HG03064 (cell line): ENCODE measurements at regions not wholly inside any gene's neighbourhood (a gene's known extent, or its start where the extent isn't known, plus 50 kb on each side); places are given as distances from the start of the nearest gene placed in this dataset.
A peak's percentile ranks its signal among the peaks of the same experiment; 100 is the strongest.

Source experiments
- ATAC-seq: cut with Tn5 transposase; IDR thresholded peaks from one replicate; pipeline ENCODE4 v1.9.1; 2021; ENCODE audit warnings: low read depth; ENCODE audit not compliant: unreplicated experiment

DNA sequence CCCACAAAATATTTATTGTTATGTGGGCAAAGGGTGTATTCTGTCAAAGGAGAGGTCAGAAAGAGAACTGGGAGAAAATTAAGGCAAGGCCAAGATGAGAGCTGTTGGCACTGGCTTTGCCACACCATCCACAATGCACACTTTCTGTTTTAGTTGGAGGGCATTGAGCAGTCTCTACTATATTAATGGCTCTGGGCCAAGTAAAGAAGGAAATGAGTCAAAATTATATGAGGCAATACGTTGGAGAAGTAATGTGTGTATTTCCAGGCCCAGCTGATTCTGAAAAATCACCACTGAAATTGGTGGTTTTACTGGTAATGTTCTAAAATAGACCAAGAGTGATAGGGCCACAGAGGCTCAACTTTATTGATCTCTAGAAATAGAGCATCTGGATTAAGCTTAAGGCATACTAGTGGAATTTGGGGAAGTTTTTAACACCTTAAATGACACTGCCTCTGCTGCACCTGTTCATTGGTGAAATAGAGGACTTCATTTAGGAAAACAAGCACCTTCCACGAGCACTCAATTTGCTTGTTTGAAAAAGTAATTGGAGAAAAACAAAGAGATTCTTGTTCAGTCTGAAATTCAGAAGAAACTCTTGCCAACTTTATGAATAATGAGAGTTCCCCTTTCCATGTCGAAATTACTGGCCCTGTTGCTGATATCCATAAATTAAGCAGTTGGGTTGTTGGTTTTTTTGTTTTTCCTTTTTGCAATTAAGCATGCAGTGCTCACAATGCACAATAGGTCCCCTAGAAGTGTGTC, 424.9 kb downstream of the ADGRL2 start:
- ATAC-seq = peak; percentile 65

DNA sequence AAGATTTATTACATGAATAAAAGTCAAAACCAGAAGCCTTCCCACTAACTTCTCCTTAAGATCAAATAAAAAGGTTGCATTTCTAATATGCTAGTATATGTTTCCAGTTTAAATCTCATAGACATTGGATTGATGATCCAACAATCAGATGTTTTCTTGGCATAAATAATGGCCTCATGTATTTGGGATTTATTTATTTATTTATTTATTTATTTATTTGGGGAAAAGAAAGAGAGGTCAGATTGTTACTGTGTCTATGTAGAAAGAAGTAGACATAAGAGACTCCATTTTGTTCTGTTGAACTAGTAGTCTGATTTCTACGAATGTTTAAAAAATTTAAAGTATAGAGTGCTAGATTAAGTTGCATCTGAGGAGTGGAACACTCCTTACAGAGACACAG, 422.4 kb downstream of the ADGRL2 start:
- ATAC-seq = no peak

DNA sequence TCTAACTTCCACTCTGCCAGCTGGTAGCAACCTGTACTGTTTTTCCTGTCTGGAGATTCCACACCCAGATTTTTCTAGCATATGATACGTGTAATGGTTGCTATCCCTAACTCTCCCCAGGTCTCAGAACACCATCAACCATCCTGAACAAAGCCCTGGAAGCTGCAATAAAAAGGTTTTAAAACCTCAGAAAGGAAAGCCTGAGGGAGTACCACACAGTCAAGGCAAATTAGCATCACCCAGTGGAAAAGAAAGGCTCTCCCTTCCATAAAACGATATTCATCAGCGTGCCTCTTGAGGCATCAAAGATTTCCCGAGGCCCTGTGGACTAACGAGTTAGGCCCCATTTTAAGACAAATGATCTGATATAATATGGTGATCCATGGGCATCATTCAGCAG, 421.0 kb downstream of the ADGRL2 start:
- no peak for ATAC-seq

DNA sequence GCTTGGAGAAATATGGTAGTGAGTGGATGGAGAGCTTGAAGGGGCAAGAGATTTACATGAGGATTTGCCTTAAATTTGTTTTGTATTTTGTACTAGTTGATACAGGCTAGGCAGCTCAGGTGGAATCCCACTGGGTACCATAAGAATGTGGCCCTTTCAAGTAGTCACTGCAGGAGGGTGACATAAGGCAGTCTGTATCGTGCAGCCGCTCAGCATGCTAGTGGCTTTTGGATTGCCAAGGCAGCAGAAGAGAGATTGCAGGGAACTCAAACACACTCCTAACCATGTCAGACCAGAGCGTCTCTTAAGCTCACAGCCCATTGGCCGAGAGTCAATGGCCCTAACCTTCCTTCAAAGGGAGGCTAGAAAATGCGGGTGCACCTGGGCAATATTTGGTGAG, 420.0 kb downstream of the ADGRL2 start:
- no peak for ATAC-seq

DNA sequence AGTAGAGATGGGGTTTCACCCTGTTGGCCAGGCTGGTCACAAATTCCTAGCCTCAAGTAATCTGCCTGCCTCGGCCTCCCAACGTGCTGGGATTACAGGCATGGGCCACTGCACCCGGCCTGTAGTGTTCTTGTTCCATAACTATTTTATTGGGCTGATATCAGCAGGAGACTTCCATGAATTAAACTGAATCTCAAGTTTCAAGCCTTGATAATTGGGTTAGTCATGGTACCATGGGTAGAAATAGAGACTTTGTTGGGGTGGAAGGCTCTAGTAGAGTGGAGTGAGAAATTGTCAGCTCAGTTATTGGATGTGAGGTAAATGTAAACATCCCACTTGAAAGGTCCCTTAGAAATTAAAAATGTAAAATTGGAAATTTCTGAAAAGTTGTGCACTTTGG, 419.1 kb downstream of the ADGRL2 start:
- no peak for ATAC-seq

DNA sequence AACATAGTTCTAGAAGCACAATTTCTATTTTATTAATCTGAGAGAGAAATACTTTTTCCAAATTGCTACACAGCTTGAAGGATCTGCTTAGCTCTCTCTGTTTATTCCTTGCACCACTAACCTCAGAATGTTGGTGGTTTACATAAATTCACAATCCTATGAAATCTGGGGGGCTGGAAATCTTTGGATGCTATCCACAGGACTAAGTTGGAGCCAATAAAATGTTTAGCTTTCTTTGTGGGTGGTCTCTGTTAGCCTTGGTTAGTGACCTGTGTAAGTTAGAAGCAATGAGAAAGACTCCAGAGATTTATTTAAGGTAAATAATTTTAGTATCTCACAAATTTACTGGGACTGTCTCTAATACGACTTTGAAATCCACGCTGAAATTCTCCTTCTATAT, 418.1 kb downstream of the ADGRL2 start:
- no peak for ATAC-seq

DNA sequence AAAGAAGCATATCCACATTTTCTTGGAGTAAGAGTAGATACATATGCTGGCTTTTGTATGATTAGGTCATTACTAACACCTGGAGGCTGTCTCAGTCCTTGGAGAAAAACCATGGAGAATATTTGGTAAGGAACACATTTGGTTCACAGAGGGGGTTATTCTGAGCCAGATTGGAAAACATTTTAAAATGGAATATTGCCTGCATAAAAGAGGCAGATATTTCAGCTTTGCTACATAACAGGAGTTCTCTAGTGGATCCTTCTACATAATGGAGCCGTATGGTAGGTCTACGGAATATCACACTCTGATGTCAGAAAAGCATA, 415.1 kb downstream of the ADGRL2 start:
- ATAC-seq = no peak

DNA sequence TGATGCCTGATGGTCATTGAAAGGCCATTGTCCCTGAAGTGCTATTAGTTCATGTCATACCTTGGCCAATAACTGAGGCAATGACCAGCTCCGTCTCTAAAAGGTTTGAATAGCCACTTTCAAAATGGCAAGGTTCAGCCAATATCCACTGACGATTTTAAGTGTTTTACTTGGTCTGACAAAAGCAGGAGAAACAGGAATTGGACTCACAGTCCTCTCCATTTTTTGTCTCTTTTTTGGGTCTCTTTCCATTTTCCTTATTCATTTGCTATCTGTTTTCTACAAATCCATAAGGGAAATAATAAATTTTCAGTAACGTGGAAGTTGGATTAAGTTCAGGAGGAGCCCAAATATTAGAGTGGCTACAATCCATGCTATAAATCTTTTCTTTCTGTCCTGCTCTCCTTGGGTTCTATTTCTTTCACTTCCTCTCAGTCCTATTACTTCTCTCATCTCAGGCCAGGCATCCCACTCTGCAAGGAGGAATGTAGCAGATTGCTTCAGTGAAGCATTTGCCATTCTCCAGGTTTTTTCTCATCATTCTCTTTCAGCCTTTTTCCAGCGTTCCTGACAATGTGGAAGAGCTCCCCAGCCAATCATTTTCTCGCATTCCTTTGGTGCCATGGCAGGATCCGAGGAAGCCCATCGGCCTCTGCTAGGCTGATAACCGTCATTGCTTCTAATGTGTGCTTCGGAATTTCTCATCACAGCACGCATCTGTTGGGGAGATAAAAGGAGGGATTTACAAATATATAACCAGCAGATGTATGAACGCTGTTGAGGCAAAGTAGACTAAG, 414.5 kb downstream of the ADGRL2 start:
- ATAC-seq = no peak

DNA sequence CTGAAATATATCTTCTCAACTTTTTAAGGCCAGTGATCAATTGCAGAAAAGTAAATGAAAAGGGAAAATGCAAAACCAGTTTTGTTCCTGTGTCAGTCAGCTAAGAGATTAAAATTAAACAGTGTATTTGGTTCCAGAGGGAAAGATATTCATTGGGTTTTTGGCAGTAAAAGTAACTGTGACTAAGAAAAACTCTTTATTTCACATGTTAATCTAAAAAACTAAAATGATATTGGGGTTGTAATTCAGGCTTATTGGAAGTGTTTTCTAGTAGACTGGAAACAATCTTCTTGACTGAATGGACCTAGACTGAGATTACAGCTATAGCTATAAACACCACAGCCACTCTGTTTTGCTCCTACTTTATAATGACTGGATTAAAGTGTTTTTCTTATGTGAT, 413.9 kb downstream of the ADGRL2 start:
- ATAC-seq = no peak

DNA sequence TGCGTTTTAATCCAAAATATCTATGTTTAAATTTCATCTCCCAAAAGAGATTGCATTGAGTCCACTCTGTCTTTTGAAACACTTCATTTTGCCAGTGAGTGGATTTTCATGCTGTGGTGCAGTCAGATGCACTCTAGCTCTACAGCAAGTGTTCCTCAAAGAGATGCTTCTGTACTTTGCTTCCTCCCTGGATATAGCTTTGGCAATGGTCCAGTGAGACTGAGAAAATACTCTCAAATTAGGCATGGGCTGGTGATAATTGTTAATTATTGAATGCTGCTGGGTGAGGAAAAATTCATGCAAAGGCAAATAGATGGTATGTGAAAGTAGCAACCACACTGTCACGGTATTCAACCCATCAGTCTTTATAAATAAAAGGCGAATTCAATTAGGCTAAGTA, 396.9 kb downstream of the ADGRL2 start:
- ATAC-seq = no peak

DNA sequence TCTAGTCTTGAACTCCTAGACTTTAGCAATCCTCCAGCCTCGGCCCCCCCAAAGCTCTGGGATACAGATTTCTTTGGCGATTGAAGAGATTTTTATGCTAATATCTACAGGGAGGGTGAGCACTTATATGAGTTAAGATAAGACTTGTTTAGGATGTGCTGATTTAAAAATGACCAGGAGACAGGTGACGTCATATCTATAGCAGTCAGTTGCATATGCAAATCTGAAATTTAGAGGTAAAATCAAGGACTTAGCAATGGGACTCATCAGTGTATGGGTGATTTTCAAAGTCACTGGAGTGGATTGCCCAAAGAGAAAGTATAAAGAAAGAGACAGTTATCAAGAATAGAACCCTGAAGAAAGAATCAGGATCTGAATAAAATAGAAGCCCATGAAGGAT, 394.5 kb downstream of the ADGRL2 start:
- no peak for ATAC-seq

DNA sequence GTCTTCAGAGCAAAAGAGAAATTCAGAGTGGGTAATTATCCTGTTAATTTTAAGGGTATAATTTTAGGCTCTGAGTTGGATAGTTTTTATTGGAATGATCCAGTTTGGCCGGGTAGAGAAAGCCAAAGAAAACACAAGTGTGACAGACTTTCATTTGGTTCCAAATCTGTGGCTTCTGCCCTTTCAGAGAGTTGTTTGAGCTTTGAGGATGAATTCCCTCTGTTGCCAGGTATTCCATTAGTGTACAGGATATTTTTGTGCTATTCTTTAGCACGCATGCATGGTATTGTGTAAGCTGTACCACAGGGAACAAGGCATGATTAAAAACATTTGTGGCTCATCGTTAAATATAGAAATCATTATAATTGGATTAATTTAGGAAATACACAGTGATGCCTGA, 384.4 kb downstream of the ADGRL2 start:
- ATAC-seq = no peak

DNA sequence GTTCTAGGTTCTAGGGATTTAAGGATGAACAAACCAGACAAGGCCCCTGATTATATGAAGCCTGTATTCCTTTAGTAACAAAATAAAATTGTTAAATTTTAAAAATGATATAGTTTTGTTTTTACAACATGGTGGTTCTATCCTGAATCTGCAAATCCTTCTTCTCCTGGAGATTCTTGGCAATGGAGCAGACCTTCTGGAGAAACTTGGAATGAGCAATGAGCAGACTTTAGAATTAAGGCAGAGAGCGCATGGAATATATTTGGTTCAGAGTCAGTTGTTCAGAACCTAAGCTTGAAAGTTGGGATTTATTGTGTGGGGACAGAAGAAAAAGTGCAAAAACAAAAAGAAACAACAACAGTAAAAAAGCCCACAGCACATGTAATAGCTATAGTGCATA, 381.1 kb downstream of the ADGRL2 start:
- ATAC-seq = no peak

DNA sequence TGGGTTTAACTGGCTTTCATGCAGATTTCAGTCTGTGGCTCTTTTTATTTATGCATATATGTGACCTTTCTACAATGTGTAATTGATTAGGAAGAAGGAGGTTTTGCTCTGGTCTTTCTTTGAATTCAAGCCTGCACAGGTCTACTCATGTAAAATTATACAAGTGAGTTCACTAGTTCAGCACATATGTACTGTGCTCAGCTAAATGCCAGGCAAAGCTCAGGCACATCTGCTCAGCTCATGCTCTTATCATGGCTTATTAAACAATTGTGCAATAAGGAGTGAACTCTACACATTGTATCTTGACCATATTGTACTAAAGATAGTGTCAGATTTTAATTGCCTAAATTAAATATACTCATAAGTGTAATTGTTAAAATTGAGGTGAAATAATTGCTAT, 378.4 kb downstream of the ADGRL2 start:
- ATAC-seq = no peak

DNA sequence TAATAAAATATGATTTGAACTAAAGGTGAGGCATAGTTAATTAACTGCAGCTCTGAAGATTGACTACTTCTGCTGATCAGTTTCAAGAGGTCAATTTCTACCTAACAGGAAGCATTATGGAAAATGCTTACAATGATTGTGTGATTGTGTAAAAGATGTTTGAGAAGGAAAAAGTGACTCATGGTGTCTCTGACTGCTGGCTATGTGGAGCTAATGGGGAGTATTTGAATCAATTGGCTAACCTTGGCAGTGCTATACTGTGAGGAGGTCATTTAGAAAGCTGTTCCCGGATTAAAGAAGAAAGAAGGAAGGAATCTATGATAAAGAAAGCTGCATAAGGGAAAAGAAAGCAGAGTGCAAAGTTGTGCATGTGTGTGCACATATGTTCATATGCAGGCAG, 376.5 kb downstream of the ADGRL2 start:
- no peak for ATAC-seq

DNA sequence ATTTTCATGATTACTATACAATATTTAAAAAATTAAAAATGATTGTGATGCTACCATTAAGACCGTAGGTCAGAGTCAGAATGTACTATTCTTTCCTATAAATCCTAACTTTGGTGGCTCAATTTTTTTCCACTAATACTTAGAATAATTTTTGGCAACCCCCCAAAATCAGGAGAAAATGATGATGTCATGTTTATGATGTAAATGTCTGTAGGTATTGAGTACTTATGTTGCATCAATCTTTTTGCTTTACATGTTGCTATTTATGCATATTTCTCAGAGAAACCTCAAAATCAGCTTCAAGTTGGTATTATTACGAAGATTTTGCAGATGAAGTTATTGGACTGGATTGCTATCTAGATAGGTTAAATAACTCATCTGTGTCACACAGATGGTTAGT, 371.2 kb downstream of the ADGRL2 start:
- no peak for ATAC-seq

DNA sequence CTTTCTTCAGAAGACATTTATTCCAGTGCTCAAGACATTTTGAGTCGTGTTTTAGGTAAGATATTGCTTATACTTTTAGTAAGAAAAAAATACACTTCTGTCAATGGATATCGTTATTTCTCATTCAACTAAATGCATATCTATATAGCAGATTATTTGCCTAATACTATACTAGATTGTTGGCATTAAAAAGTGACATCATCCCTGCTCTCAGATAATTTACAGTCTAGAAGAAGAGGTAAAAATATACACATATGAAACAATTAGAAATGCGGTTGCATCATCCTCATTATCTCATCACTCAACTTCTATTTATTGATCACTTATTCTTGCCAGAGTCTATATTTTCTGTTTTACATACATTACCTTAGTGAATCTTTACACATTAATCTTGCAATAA, 367.7 kb downstream of the ADGRL2 start:
- no peak for ATAC-seq

DNA sequence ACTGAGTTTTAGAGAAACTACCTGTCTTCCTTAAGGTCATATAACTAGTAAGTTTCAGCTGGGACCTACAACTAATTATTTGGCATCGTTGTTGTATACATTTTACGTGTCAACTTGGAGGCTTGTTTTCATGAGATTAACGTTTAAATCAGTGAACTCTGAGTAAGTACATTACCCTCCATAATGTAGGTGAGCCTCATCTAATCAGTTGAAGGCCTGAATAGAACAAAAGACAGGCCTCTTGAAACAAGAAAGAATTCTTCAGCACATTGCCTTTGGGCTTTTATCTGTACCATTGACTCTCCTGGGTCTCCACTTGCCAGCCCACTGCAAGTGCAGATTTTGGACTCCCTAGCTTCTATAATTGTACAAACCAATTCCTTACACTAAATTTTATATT, 364.6 kb downstream of the ADGRL2 start:
- no peak for ATAC-seq

DNA sequence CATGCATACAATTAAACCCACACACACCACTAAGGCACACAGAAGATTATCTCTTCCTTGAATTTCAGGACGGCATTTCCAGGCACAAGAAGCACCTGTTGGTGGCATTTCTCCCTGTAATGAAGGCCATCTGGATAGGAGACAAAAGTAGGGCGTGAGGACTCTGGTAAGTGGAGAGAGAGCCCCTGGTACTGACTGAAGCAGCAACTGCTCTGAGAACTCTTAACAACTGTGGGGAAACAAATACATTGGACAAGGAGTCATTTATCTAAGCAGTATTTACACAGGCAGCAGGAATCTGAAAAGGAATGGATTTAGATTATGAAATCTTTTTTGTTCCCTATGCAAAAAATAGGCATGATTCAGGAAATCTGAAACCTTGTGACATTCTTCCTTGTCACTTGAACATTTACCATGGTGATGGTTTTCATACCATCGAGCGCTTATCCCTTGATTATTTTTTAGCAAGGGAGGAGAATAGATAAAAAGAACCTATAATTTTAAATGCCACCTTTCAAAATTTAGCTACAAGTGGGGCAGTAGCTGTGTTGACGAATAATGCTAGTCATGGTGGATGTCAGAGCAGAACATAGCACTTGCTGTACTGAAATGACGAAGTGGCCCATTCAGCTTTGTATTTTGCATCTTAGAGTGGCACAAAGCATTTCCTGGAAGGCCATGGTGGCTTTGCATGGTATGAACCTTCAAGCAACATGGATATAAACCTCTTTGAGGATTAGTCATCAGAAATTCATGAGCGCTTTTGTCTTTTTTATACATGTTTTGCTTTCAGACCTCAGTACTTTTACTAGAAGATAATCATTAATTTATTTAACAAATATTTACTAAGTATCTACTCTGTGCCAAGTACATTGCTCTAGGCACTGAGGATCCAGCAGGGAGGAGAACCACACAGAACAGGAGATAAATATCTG, 362.0 kb downstream of the ADGRL2 start:
- no peak for ATAC-seq

DNA sequence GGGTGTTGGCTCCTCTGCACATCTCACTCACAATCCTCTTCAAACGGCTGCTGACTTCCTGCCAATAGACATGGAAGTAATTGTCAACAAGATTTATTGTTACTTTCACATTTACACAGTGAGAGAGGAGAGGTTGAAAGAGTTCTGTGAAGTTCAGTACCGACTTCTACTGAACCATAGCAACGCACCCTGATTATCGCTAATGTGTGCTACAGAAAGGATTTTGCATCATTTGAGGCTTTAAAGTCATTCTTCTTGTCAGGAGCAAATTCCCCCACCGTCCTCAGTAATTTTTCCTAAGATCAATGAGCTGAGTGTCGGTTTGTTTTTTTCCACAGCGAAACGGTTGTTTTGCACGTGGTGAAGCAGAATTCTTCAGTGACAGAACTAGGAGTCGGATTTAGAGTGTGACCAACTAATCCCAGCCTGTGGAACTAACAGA, 361.0 kb downstream of the ADGRL2 start:
- ATAC-seq = no peak

DNA sequence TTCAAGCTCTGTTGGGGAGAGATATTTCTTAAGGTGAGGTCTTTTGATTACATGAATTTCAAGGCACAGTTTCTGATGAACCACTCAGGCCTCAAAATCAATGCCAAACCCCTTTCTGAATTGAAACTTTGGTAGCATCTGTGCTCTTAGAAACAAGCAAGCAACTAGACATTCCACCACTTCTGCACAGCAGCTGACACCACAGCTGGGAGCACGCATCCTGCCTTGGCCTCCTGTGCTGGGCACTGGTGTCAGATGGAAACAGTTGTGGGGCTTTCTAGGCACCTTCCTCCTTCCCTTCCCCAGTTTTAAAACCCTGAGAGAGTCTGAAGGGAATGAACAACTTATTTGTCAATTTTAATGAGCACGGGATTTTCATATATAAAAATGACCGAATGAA, 360.2 kb downstream of the ADGRL2 start:
- ATAC-seq = no peak
